Neural progenitor cell (in vitro differentiated cells): ENCODE measurements at regions not wholly inside any gene's neighbourhood (a gene's known extent, or its start where the extent isn't known, plus 50 kb on each side); places are given as distances from the start of the nearest gene placed in this dataset.

ENCODE experiments used
- DNase-seq: peaks from one replicate; pipeline ENCODE4 v3.0.0-alpha.2; 2016; ENCODE audit warnings: low spot score
- H2AFZ ChIP-seq: fragments of 200-600 bp; sonication (generic); replicated peaks from 2 replicates; pipeline ENCODE4 v1.6.1; 2016; ENCODE audit warnings: antibody characterized with exemption
- H3F3A ChIP-seq: fragments of 200-600 bp; sonication (generic); 2 replicates; pipeline ENCODE4 v1.6.1; 2016; ENCODE audit warnings: antibody characterized with exemption, low read depth
- H3K27ac ChIP-seq: fragments of 200-600 bp; sonication (generic); 2 replicates; pipeline ENCODE4 v1.5.1; 2016; ENCODE audit warnings: mild to moderate bottlenecking
- H3K27me3 ChIP-seq: fragments of 200-600 bp; sonication (generic); 2 replicates; pipeline ENCODE4 v1.6.1; 2016; ENCODE audit warnings: mild to moderate bottlenecking, moderate library complexity
- H3K36me3 ChIP-seq: fragments of 200-600 bp; sonication (generic); 2 replicates; pipeline ENCODE4 v1.5.1; 2016
- H3K4me1 ChIP-seq: fragments of 200-600 bp; sonication (generic); 2 replicates; pipeline ENCODE4 v1.6.1; 2016; ENCODE audit warnings: mixed run types
- H3K4me2 ChIP-seq: fragments of 200-600 bp; sonication (generic); 2 replicates; pipeline ENCODE4 v1.6.1; 2016
- H3K4me3 ChIP-seq: fragments of 200-600 bp; sonication (generic); 2 replicates; pipeline ENCODE4 v1.5.1; 2016
- H3K79me2 ChIP-seq: fragments of 200-600 bp; sonication (generic); 2 replicates; pipeline ENCODE4 v1.6.1; 2016; ENCODE audit warnings: low read depth
- H3K9ac ChIP-seq: fragments of 200-600 bp; sonication (generic); 2 replicates; pipeline ENCODE4 v1.6.1; 2016
- H3K9me3 ChIP-seq: fragments of 200-600 bp; sonication (generic); 2 replicates; pipeline ENCODE4 v1.5.1; 2016; ENCODE audit warnings: low read depth
- H4K20me1 ChIP-seq: fragments of 200-600 bp; sonication (generic); 2 replicates; pipeline ENCODE4 v1.6.1; 2016; ENCODE audit warnings: low read depth
- H3K27ac Mint-ChIP-seq: 3 replicates; pipeline ENCODE4 v1.8.0; 2021; ENCODE audit warnings: mixed read lengths
- H3K27me3 Mint-ChIP-seq: 2 replicates; pipeline ENCODE4 v1.8.0; 2022; ENCODE audit warnings: low read depth, mild to moderate bottlenecking, inconsistent platforms, moderate library complexity, mixed read lengths; ENCODE audit not compliant: insufficient read depth
- H3K36me3 Mint-ChIP-seq: 3 replicates; pipeline ENCODE4 v1.8.0; 2021; ENCODE audit warnings: mixed read lengths
- H3K4me1 Mint-ChIP-seq: 3 replicates; pipeline ENCODE4 v1.8.0; 2021; ENCODE audit warnings: mixed read lengths
- H3K4me3 Mint-ChIP-seq: 3 replicates; pipeline ENCODE4 v1.8.0; 2021; ENCODE audit warnings: mild to moderate bottlenecking, moderate library complexity, mixed read lengths
- H3K9me3 Mint-ChIP-seq: 3 replicates; pipeline ENCODE4 v1.8.0; 2020; ENCODE audit warnings: mixed read lengths
- CTCF ChIP-seq: fragments of 200-600 bp; sonication (generic); IDR thresholded peaks from 2 replicates; pipeline ENCODE4 v1.5.1; 2017; ENCODE audit warnings: antibody characterized with exemption, mild to moderate bottlenecking
- EZH2 ChIP-seq: fragments of 200-600 bp; sonication (generic); IDR thresholded peaks from 2 replicates; pipeline ENCODE4 v1.6.1; 2017; ENCODE audit warnings: antibody characterized with exemption, mild to moderate bottlenecking, moderate library complexity
- EZH2phosphoT487 ChIP-seq: fragments of 200-600 bp; sonication (generic); IDR thresholded peaks from 2 replicates; pipeline ENCODE4 v1.6.1; 2017; ENCODE audit warnings: antibody characterized with exemption

GRCh38 chrX:39845233-39845632 lies 252.5 kb downstream of the BCOR start:
- Histone ChIP-seq H2AFZ (peak overlapping the region; percentile 3), H3K36me3 (no peaks in the 10 kb centered on the region), H4K20me1 (no peaks in the 10 kb centered on the region), H3K9me3 (no peaks in the 10 kb centered on the region), H3K4me2 (no peak overlapping the region), H3K27ac (no peak overlapping the region), H3F3A (no peaks in the 10 kb centered on the region), H3K9ac (no peak overlapping the region), H3K4me1 (peaks cover 29% of the 10 kb centered on the region), H3K27me3 (no peaks in the 10 kb centered on the region), H3K4me3 (no peak overlapping the region), H3K79me2 (no peaks in the 10 kb centered on the region)
- Mint-ChIP-seq H3K4me3 (no peak overlapping the region), H3K4me1 (peaks cover 33% of the 10 kb centered on the region), H3K27ac (no peak overlapping the region), H3K27me3 (no peaks in the 10 kb centered on the region), H3K36me3 (no peaks in the 10 kb centered on the region), H3K9me3 (peaks cover 13% of the 10 kb centered on the region)
- DNase-seq, result no peak
- TF ChIP-seq CTCF (no peak), EZH2phosphoT487 (no peak), EZH2 (no peak)

DNA sequence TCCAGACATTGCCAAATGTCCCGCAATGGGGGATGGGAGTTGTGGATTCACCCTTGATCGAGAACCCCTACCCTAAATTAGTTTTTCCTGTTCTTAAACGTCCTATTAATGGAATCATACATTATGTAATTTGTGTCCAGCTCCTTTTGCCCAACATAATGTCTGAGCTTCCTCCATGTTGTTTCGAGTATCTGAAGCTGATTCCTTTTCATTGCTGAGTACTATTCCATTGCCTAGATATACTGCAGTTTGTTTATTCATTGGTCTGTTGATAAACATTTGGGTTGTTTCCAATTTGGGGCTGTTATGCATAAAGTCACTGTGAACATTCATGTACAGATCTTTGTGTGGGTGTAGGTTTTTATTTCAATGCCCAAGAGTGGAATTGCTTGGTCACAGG lies 251.3 kb downstream of the BCOR start:
- Mint-ChIP-seq H3K9me3 (peaks cover 12% of the 10 kb centered on the region), H3K27ac (no peak overlapping the region), H3K36me3 (no peaks in the 10 kb centered on the region), H3K27me3 (no peaks in the 10 kb centered on the region), H3K4me3 (no peak overlapping the region), H3K4me1 (peaks cover 32% of the 10 kb centered on the region)
- H2AFZ ChIP-seq, result no peak overlapping the region
- H3K27me3 ChIP-seq, result no peaks in the 10 kb centered on the region
- H3K9ac ChIP-seq, result no peak overlapping the region
- TF ChIP-seq EZH2phosphoT487 (no peak), EZH2 (no peak)
- no peak overlapping the region for H3K4me3 ChIP-seq
- H4K20me1 ChIP-seq, result no peaks in the 10 kb centered on the region
- H3K27ac ChIP-seq, result no peak overlapping the region
- peaks cover 31% of the 10 kb centered on the region for H3K4me1 ChIP-seq
- H3K4me2 ChIP-seq, result no peak overlapping the region
- H3K9me3 ChIP-seq, result no peaks in the 10 kb centered on the region
- DNase-seq, result no peak
- H3K36me3 ChIP-seq, result no peaks in the 10 kb centered on the region
- no peaks in the 10 kb centered on the region for H3K79me2 ChIP-seq
- H3F3A ChIP-seq, result no peaks in the 10 kb centered on the region

- no peaks in the 10 kb centered on the region for H3K27me3 ChIP-seq
- peaks cover 35% of the 10 kb centered on the region for H3K4me1 ChIP-seq
- no peaks in the 10 kb centered on the region for H3K79me2 ChIP-seq
- H3K9ac ChIP-seq, result no peak overlapping the region
- no peaks in the 10 kb centered on the region for H3K27me3 Mint-ChIP-seq
- H3F3A ChIP-seq, result no peaks in the 10 kb centered on the region
- no peaks in the 10 kb centered on the region for H3K36me3 ChIP-seq
- peaks cover 34% of the 10 kb centered on the region for H3K4me1 Mint-ChIP-seq
- H2AFZ ChIP-seq, result no peak overlapping the region
- H4K20me1 ChIP-seq, result no peaks in the 10 kb centered on the region
- no peak overlapping the region for H3K4me3 ChIP-seq
- DNase-seq, result no peak
- H3K27ac ChIP-seq, result no peak overlapping the region
- H3K4me2 ChIP-seq, result no peak overlapping the region
- no peak overlapping the region for H3K4me3 Mint-ChIP-seq
- H3K9me3 Mint-ChIP-seq, result peaks cover 13% of the 10 kb centered on the region
- no peak for TF ChIP-seq EZH2phosphoT487
- TF ChIP-seq EZH2, result no peak
- TF ChIP-seq CTCF, result no peak
- no peak overlapping the region for H3K27ac Mint-ChIP-seq
- no peaks in the 10 kb centered on the region for H3K36me3 Mint-ChIP-seq
- H3K9me3 ChIP-seq, result no peaks in the 10 kb centered on the region
These were observed 249.5 kb downstream of the BCOR start for GRCh38 chrX:39848243-39848642.

DNA sequence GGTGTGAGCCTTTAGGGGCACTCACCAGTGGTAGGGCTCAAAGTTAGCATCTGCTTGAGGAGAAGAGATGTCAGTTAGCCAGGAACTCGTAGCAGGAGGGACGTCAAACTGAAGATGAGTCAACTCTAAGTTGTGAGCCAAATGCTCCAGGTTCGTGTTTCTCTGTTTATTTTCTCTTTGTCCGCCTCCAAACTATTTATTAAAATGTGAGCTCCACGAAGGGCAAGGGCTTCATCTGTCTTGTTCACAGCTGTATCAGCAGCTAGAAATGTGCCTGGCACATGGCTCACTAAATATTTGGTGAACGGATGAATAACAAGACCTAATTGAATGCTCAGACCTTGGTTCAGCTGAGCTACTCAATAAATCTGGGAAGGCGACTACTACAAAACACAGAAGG lies 248.9 kb downstream of the BCOR start:
- Histone ChIP-seq H3F3A (no peaks in the 10 kb centered on the region), H3K9ac (no peak overlapping the region), H2AFZ (no peak overlapping the region), H3K9me3 (no peaks in the 10 kb centered on the region), H3K4me1 (peaks cover 37% of the 10 kb centered on the region), H3K4me2 (no peak overlapping the region), H3K27ac (no peak overlapping the region), H3K36me3 (no peaks in the 10 kb centered on the region), H4K20me1 (no peaks in the 10 kb centered on the region), H3K27me3 (no peaks in the 10 kb centered on the region), H3K4me3 (no peak overlapping the region), H3K79me2 (no peaks in the 10 kb centered on the region)
- peaks cover 16% of the 10 kb centered on the region for H3K9me3 Mint-ChIP-seq
- no peak overlapping the region for H3K27ac Mint-ChIP-seq
- peaks cover 2% of the 10 kb centered on the region for H3K27me3 Mint-ChIP-seq
- TF ChIP-seq CTCF (no peak), EZH2phosphoT487 (no peak), EZH2 (no peak)
- H3K36me3 Mint-ChIP-seq, result no peaks in the 10 kb centered on the region
- H3K4me1 Mint-ChIP-seq, result peaks cover 36% of the 10 kb centered on the region
- H3K4me3 Mint-ChIP-seq, result no peak overlapping the region
- DNase-seq, result no peak
